DMS114 treated with DMSO at 0.1 percent for 48 hours (cell line): ENCODE measurements at regions not wholly inside any gene's neighbourhood (a gene's known extent, or its start where the extent isn't known, plus 50 kb on each side); places are given as distances from the start of the nearest gene placed in this dataset.

Experiments used
- DNase-seq: peaks from one replicate; lab custom pipeline; 2025; ENCODE audit not compliant: unreplicated experiment; lab: John Stamatoyannopoulos, UW

GRCh38 chr9:82149501-82149946, 161.0 kb downstream of the SPATA31D1 start:
- no peak for DNase-seq

- DNase-seq = no peak
These were observed 163.6 kb downstream of the SPATA31D1 start for GRCh38 chr9:82152181-82152580.

GRCh38 chr9:82153032-82153431, 164.5 kb downstream of the SPATA31D1 start:
- DNase-seq = no peak

- no peak for DNase-seq
These were observed 166.0 kb downstream of the SPATA31D1 start for GRCh38 chr9:82154573-82154972.

- no peak for DNase-seq
These were observed 173.3 kb downstream of the SPATA31D1 start for GRCh38 chr9:82161876-82162275.

DNA sequence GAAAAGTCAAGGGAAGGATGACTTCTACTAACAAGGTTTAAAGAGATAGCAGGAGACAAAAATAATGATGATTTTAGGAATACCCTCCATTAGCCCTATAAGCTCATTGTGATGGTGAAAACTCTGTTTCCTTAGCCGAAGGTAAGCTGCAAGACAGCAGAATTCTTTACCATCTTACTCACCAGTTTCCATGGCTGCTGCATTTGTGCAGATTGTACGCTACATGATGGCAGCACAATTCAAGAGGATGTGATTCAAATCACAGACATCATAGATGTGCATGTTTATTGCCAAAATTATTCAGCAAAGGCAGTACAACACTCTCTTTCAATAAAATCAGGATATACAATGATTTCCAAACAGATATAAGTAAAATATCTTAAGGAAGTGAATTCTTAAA, 175.6 kb downstream of the SPATA31D1 start:
- no peak for DNase-seq

GRCh38 chr9:82167296-82167695, 178.7 kb downstream of the SPATA31D1 start:
- DNase-seq = no peak

DNA sequence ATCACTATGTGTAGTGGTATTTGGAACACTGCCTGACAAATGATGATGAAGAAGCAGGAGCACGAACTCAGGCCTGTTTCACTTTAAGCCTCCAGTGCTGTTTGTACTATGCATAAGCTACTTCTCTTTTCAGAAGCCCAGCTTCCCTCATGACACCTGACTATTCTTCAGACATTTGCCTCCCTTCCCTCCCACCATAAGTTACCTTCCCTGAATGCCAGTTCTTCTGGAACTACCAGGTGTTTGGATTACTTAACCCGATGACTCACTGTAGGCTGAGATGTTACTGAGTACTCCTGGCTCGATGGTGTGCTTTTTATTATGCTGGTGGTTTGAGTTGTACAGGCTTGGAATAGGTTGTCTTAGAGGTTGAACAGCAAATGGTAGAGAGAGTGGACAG, 180.0 kb downstream of the SPATA31D1 start:
- DNase-seq = no peak

DNA sequence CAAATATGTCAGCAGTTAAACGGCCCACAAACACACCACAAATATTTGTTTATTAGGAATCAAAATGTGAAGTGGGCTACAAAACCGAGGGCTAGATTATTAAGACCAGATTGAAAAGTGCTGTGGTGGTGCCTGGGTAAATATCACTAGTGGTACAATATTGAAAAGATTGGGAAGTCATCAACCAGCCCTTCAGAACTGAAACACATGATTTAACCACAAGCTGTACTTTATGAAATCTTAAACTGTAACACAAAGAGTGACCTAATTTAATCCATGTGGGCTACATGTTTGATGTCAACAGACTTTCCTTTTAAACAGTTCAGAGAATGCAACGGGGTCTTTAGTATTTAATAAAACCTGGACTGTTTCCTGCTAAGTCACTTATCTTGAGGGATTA, 182.3 kb downstream of the SPATA31D1 start:
- no peak for DNase-seq

GRCh38 chr9:82171271-82171670, 182.7 kb downstream of the SPATA31D1 start:
- no peak for DNase-seq

GRCh38 chr9:82180711-82181110, 192.1 kb downstream of the SPATA31D1 start:
- no peak for DNase-seq

GRCh38 chr9:82183181-82183860, 194.7 kb downstream of the SPATA31D1 start:
- no peak for DNase-seq

GRCh38 chr9:82184524-82184923, 196.0 kb downstream of the SPATA31D1 start:
- no peak for DNase-seq

DNA sequence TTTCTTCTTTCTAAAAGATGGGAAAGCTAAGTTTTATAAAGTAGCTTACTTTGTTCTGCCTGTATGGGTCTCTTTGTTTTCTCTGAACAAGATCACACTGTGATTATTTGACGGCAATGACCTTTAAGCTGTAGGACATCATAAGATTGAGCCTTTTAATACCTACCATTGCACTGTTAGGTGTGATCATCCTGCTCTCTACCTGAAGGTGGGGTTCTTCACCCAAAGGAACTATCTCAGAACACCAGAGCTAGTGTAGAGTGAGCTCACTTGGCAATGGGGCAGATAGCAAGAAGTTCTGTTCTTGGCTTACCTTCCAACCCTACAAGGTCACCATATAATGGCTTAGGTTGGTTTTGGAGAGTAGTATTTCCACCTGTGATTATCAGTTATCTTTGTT, 200.2 kb downstream of the SPATA31D1 start:
- no peak for DNase-seq

DNA sequence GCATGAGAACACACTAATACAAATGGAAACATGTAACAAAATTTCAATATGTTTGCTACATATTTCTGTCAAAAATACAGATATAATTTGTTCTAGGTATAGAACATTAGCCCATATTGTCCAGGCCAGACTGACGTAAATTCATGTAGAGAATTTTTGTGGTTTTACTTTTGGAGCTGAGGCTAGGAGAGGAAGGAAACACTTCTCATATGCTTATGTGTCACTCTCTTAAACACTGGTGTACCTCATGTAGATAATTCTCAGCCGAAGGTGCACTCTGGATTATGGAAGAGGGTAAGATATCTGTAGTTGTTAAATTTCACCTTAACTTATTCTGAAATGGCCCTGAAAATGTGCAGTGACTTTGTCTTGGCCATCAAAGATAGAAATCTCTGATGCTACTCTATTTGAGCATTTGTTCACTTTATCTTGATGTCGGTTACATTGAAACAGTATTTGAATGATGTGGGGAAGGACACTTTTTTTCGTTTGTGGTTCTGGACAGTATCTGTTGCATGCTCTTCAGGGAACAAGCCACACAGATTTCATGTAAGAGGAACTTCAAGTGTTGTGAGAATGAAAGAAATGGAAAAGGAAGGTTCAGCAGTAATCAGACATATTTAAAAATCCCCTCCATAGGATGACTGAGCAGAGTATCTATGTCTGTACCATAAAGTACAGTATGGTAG, 202.7 kb downstream of the SPATA31D1 start:
- DNase-seq = no peak

- DNase-seq = no peak
These were observed 203.6 kb downstream of the SPATA31D1 start for GRCh38 chr9:82192211-82192610.

DNA sequence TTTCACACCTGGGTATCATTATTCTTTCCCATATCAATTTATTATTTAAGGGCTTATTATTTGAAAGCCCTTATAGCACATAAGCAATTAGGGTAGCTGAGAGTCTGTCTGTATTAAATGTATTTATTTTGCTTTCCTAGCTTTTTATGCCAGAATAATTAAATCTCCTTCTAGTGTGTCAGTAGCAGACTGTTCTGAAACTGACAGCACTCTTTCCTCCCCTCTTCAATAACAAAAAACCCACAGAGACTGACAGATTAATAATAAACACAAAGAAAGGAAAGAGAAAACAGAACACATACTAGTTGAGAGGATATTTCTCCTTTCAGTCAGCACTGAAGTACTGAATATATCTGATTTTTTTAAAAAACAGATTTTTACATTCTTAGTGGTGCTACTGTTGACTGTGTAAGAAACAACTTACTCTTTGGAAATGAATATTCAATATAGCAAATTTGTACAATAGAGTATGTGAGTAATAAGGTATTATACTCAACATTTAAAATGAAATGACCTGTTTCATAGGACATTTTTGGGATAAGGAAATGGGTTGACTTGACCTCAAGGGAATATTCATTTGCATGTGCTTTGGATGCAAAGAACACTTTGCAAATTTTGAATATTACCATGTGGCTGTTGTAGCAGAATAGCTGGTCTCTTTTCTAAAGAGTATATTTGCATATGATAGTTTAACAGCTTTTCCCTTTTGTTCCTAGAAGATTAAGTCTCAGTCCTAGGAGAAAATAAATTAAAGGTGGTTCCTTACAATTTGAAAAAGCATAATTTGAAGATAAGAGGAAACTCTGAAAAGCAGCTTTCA, 208.3 kb downstream of the SPATA31D1 start:
- DNase-seq = no peak

DNA sequence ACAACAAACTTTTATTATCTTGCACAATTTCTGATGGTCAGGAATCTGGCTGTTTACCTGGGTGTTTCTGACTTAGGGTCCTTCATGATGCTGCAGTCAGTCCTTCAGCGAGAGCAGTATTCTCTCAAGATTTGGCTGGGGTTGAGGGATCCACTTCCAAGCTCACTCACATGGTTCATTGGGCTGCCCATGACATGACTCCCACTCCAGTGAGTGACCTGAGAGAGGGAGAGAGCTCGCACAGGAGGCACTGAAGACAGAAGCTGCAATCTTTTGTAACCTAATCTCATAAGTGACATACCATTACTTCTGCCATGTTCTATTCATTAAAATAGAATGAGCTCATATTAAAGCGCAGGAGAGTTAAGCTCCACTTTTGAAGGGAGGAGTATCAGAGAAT, 212.6 kb downstream of the SPATA31D1 start:
- no peak for DNase-seq

GRCh38 chr9:82202808-82203207, 214.2 kb downstream of the SPATA31D1 start:
- DNase-seq = no peak

DNA sequence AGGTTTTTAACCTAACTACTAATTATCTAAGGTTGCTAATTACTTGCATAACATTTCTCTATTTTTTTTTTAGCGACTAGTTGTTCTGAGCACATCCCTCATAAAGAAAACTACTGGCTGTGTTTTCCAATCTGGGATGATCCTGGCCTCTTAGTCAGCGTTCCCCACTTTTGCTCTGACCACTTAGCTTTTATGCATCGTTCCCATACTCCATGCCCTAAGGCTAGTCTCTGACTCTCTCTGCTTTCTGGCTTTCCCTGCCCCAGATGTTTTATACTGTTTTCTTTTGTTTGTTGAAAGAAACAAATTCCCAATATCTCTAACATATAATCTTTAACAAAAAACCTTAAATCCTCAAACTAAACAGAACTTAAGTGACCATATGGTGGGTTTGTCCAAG, 217.9 kb downstream of the SPATA31D1 start:
- no peak for DNase-seq

- no peak for DNase-seq
These were observed 218.4 kb downstream of the SPATA31D1 start for GRCh38 chr9:82206946-82207345.
